Left ventricle myocardium inferior (tissue), 1 donor: ENCODE measurements at regions not wholly inside any gene's neighbourhood (a gene's known extent, or its start where the extent isn't known, plus 50 kb on each side); places are given as distances from the start of the nearest gene placed in this dataset.

Experiments
- DNase-seq: peaks from one replicate; pipeline ENCODE4 v3.0.0-alpha.2; 2020
- H3K27ac ChIP-seq: fragments of 200-600 bp; replicated peaks from 2 replicates; pipeline ENCODE4 v1.8.0; 2021
- H3K27me3 ChIP-seq: fragments of 200-600 bp; 2 replicates; pipeline ENCODE4 v1.8.0; 2021; ENCODE audit warnings: low read depth
- H3K36me3 ChIP-seq: fragments of 200-600 bp; 2 replicates; pipeline ENCODE4 v1.8.0; 2021
- H3K4me1 ChIP-seq: fragments of 200-600 bp; 2 replicates; pipeline ENCODE4 v1.8.0; 2021
- H3K4me3 ChIP-seq: fragments of 200-600 bp; 2 replicates; pipeline ENCODE4 v1.8.0; 2021; ENCODE audit warnings: mild to moderate bottlenecking, moderate library complexity
- H3K9me3 ChIP-seq: fragments of 200-600 bp; replicated peaks from 2 replicates; pipeline ENCODE4 v1.8.0; 2021
- intact Hi-C: fragments of 100-400 bp; cut with micrococcal nuclease; formaldehyde crosslinking; loops from one replicate; pipeline ENCODE4 v1.11.0; 2022
- TF ChIP-seq, protein P1 (sequence below): fragments of 200-600 bp; IDR thresholded peaks from 2 replicates; pipeline ENCODE4 v1.8.0; 2021; ENCODE audit warnings: antibody characterized with exemption, mild to moderate bottlenecking, borderline replicate concordance
- donor health status: DM: no; HTN: yes; CAD: no; lungs with severe emphysema.

DNA sequence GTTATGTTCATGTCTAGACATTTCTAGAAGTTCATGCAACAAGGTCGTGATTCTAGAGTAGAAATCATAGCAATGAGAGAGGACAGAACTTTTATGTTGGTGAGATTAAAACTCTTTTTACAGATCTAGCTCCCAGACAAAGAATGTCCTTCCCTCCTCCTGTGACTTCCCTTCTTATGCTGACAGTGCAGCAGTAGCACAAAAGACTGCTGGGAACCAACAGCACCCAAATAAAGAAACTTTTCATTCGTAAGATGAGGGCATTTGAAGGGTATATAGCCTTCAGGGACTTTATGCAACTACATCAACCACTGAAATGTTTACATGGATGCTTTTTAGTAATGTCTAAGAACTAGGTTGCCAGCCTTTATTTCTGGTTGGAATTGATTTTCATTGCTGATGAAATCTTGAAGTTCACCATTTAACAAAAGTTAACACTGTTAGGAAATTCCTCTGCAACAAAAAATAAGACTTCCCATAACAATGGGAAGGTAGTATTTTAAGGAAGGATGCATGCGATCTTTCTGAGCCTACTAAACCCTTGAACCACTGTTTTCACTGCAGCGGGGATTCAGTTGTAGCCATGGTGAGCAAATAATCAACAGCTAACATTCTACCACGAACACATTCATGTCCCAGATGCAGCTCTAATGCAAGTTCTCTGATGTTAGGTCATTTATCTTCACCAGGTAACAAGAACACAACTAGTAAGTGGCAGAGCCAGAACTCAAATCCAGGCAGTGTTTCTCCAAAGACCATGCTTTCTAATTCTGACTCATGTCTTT is 672.8 kb downstream of the PTPRC start:
- intact Hi-C loops: no loop called here
- Histone ChIP-seq H3K4me1 (no peaks in the 10 kb centered on the region), H3K4me3 (no peak overlapping the region), H3K36me3 (no peaks in the 10 kb centered on the region), H3K9me3 (no peaks in the 10 kb centered on the region), H3K27me3 (no peaks in the 10 kb centered on the region), H3K27ac (no peak overlapping the region)
- TF ChIP-seq, protein P1, sequence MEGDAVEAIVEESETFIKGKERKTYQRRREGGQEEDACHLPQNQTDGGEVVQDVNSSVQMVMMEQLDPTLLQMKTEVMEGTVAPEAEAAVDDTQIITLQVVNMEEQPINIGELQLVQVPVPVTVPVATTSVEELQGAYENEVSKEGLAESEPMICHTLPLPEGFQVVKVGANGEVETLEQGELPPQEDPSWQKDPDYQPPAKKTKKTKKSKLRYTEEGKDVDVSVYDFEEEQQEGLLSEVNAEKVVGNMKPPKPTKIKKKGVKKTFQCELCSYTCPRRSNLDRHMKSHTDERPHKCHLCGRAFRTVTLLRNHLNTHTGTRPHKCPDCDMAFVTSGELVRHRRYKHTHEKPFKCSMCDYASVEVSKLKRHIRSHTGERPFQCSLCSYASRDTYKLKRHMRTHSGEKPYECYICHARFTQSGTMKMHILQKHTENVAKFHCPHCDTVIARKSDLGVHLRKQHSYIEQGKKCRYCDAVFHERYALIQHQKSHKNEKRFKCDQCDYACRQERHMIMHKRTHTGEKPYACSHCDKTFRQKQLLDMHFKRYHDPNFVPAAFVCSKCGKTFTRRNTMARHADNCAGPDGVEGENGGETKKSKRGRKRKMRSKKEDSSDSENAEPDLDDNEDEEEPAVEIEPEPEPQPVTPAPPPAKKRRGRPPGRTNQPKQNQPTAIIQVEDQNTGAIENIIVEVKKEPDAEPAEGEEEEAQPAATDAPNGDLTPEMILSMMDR: no peak
- DNase-seq: no peak

DNA sequence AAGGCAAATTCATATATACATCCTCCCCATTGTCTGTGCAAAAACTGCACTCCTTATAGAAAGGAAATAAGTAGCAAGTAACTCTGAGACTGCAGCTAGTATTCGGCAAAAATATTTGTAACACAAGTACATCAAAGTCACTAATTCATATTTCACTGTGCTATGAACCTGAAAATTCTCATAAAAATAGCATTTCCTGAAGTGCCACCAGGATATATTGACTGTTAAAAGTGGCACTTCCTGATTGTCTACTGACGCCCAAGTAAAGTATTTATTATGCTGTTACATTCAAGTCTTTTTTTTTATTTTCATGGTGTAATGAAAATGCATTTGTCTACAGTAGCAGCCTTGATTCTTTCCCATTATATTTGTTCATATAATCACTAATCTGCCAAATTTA is 673.8 kb downstream of the PTPRC start:
- H3K4me3 ChIP-seq: no peak overlapping the region
- no peak for DNase-seq
- no peaks in the 10 kb centered on the region for H3K4me1 ChIP-seq
- H3K9me3 ChIP-seq: no peaks in the 10 kb centered on the region
- no peak overlapping the region for H3K27ac ChIP-seq
- intact Hi-C loops: no loop called here
- H3K27me3 ChIP-seq: no peaks in the 10 kb centered on the region
- TF ChIP-seq, protein P1: no peak
- H3K36me3 ChIP-seq: no peaks in the 10 kb centered on the region

DNA sequence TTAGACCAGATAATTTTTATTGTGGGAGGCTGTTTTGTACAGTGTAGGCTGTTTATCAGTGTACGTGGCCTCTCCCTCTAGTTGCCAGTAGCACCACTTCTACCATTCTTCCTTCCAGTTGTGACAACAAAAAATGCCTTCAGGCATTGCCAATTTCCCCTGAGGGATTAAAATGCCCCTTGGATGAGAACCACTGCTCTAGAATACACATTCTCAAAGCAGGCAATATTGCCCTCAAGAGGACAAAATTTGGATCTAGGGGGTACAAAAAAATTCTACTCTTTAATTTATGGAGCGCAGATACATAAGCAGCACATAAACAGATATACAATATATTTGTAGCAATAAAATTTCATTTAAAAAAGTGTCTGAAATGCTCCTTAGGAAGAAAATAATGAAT is 674.6 kb downstream of the PTPRC start:
- intact Hi-C loops: no loop called here
- no peak overlapping the region for H3K4me3 ChIP-seq
- TF ChIP-seq, protein P1: no peak

DNA sequence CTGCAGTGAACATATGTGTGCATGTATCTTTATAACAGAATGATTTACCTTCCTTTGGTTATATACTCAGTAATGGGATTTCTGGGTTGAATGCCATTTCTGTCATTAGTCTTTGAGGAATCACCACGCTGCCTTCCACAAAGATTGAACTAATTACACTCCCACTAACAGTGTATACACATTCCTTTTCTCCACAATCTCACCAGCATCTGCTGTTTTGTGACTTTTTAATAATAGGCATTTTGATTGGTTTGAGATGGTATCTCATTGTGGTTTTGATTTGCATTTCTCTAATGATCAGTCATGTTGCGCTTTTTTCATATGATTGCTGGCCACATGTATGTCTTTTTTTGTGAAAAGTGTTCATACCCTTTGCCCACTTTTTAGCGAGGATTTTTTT is 680.5 kb downstream of the PTPRC start:
- intact Hi-C loops: no loop called here
- no peaks in the 10 kb centered on the region for H3K27me3 ChIP-seq
- H3K36me3 ChIP-seq: no peaks in the 10 kb centered on the region
- no peaks in the 10 kb centered on the region for H3K4me1 ChIP-seq
- H3K27ac ChIP-seq: no peak overlapping the region
- no peak for DNase-seq
- TF ChIP-seq, protein P1: no peak
- peaks cover 6% of the 10 kb centered on the region for H3K9me3 ChIP-seq
- H3K4me3 ChIP-seq: no peak overlapping the region

More for the DNA sequence above, 674.6 kb downstream of the PTPRC start:
- Histone ChIP-seq H3K36me3 (no peaks in the 10 kb centered on the region), H3K27ac (no peak overlapping the region), H3K27me3 (no peaks in the 10 kb centered on the region), H3K9me3 (no peaks in the 10 kb centered on the region), H3K4me1 (no peaks in the 10 kb centered on the region)
- DNase-seq: no peak

DNA sequence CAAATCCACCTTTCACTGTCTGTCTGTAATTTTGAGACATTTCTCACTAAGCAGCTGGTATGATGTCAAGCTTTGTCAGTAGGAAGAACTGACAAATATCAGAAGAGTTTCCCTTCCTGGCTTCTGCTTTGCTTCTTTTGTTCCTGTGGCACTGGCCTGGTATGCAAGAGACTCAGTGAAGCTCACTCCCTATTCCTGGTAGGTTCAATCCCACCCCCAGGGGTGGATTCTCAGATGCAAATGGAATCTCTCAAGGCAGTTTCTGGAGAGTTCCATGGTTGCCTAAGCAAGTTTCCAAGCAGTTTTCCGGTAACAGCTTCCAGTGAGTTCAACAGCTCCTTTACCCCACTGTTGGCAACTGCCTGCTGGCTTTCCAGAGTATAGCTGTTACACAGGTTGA is 683.4 kb downstream of the PTPRC start:
- intact Hi-C loops: no loop called here
- H3K36me3 ChIP-seq: no peaks in the 10 kb centered on the region
- DNase-seq: no peak
- no peak overlapping the region for H3K4me3 ChIP-seq
- no peaks in the 10 kb centered on the region for H3K4me1 ChIP-seq
- peaks cover 20% of the 10 kb centered on the region for H3K9me3 ChIP-seq
- no peaks in the 10 kb centered on the region for H3K27me3 ChIP-seq
- H3K27ac ChIP-seq: no peak overlapping the region
- TF ChIP-seq, protein P1: no peak
